ENCODE measurements at regions not wholly inside any gene's neighbourhood (a gene's known extent, or its start where the extent isn't known, plus 50 kb on each side); places are given as distances from the start of the nearest gene placed in this dataset.

DNA sequence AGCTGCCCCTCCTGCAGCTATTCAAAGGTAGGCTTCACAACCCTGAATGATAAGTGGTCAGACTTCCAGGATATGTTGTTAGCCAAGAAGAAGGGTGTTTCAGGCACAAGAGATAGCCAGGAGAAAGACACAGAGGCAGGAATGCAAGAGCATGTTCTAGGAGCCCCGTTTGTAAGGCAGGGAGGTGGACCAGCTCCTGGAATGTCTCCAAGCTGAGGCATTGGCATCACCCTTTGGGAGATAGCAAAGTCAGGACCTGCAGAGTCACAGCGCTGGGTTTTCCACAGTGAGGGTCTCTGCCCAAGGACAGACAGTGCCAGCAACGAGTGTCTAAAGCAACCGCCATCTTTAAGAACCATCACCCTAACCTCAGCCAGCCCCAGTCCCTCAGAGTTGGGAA lies 484.5 kb upstream of the ZMIZ1 start:
- Mint-ChIP-seq H3K4me1 (ENCODE audit: low read depth) (peaks cover 6% of the 10 kb centered on the region), H3K9me3 (peaks cover 0 to under 1% of the 10 kb centered on the region in 2 donors), H3K27me3 (ENCODE audit: low read depth) (no peaks in the 10 kb centered on the region)

GRCh38 chr10:78584681-78585080 lies 484.1 kb upstream of the ZMIZ1 start:
- DNase-seq (no peak), ATAC-seq (replicated peaks in 1 of 2) (no peak)
- no peaks in the 10 kb centered on the region for H3K27me3 Mint-ChIP-seq (ENCODE audit: low read depth)
- H3K36me3 Mint-ChIP-seq (ENCODE audit: insufficient read depth in 2 of 2): no peaks in the 10 kb centered on the region
- H3K9me3 Mint-ChIP-seq: no peaks in the 10 kb centered on the region
- H3K27ac Mint-ChIP-seq: no peak overlapping the region
- H3K4me3 Mint-ChIP-seq: no peak overlapping the region
- peaks cover 2% of the 10 kb centered on the region for H3K4me1 Mint-ChIP-seq (ENCODE audit: low read depth)

More for the DNA sequence above, 484.5 kb upstream of the ZMIZ1 start:
- Mint-ChIP-seq H3K36me3 (ENCODE audit: insufficient read depth in 2 of 2) (no peaks in the 10 kb centered on the region), H3K27ac (no peak overlapping the region), H3K4me3 (no peak overlapping the region)
- ATAC-seq (replicated peaks in 1 of 2) (no peak), DNase-seq (no peak)

DNA sequence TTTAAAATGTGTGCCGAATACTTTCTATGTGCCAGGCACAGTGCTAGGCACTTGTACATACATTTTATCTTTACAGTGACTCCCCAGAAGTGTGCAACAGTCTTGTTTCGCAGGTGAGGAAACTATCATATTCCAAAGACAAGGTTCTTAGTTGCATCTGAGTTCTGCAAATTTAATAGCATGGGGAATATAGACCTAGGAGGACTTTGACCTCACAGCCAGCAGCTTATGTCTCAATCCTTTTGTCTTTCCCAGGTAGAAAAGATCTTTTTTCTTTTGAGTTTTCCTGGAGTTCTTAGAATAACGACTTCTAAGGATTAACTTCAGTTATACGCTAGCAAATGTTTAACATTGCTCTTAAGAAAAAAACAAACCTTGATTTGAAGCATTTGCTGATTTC lies 482.8 kb upstream of the ZMIZ1 start:
- H3K4me1 Mint-ChIP-seq (ENCODE audit: low read depth): no peaks in the 10 kb centered on the region
- DNase-seq (no peak), ATAC-seq (replicated peaks in 1 of 2) (no peak)
- no peak overlapping the region for H3K4me3 Mint-ChIP-seq
- no peaks in the 10 kb centered on the region for H3K9me3 Mint-ChIP-seq
- H3K27me3 Mint-ChIP-seq (ENCODE audit: low read depth): no peaks in the 10 kb centered on the region
- no peaks in the 10 kb centered on the region for H3K36me3 Mint-ChIP-seq (ENCODE audit: insufficient read depth in 2 of 2)
- no peak overlapping the region for H3K27ac Mint-ChIP-seq

GRCh38 chr10:78588194-78588811 lies 480.5 kb upstream of the ZMIZ1 start:
- no peak overlapping the region for H3K27ac Mint-ChIP-seq
- H3K4me3 Mint-ChIP-seq: no peak overlapping the region
- no peaks in the 10 kb centered on the region for H3K9me3 Mint-ChIP-seq
- ATAC-seq (replicated peaks in 1 of 2) (no peak), DNase-seq (no peak)
- H3K27me3 Mint-ChIP-seq (ENCODE audit: low read depth): no peaks in the 10 kb centered on the region
- H3K4me1 Mint-ChIP-seq (ENCODE audit: low read depth): no peaks in the 10 kb centered on the region
- no peaks in the 10 kb centered on the region for H3K36me3 Mint-ChIP-seq (ENCODE audit: insufficient read depth in 2 of 2)

GRCh38 chr10:78589687-78590086 lies 479.1 kb upstream of the ZMIZ1 start:
- DNase-seq (no peak), ATAC-seq (replicated peaks in 1 of 2) (no peak)
- Mint-ChIP-seq H3K27ac (no peak overlapping the region), H3K27me3 (ENCODE audit: low read depth) (no peaks in the 10 kb centered on the region), H3K4me3 (no peak overlapping the region), H3K9me3 (no peaks in the 10 kb centered on the region), H3K4me1 (ENCODE audit: low read depth) (no peaks in the 10 kb centered on the region), H3K36me3 (ENCODE audit: insufficient read depth in 2 of 2) (no peaks in the 10 kb centered on the region)

DNA sequence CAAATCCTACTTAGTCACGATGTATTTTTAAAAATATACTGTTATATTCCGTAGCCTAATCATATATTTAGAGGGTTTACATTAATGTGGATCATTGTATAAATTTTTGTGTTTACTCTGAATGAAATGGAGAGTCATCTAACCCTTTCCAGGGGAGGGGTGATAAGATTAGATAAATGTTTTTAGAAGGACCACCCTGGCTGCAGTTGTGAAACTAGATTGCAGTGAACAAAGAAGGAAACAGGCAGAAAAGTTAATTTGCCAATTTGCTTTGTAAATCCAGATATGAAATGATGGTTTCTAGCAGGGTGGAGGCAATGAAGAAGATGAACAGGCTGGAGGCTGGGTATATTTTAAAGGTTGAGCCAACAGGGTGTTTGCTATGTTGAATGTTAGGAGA lies 477.7 kb upstream of the ZMIZ1 start:
- Mint-ChIP-seq H3K36me3 (ENCODE audit: insufficient read depth in 2 of 2) (no peaks in the 10 kb centered on the region), H3K27ac (no peak overlapping the region), H3K27me3 (ENCODE audit: low read depth) (no peaks in the 10 kb centered on the region), H3K9me3 (no peaks in the 10 kb centered on the region), H3K4me1 (ENCODE audit: low read depth) (no peaks in the 10 kb centered on the region), H3K4me3 (no peak overlapping the region)
- DNase-seq (no peak), ATAC-seq (replicated peaks in 1 of 2) (no peak)

- DNase-seq (no peak), ATAC-seq (replicated peaks in 1 of 2) (no peak)
- Mint-ChIP-seq H3K4me1 (ENCODE audit: low read depth) (no peaks in the 10 kb centered on the region), H3K4me3 (no peak overlapping the region), H3K27ac (no peak overlapping the region), H3K27me3 (ENCODE audit: low read depth) (no peaks in the 10 kb centered on the region), H3K36me3 (ENCODE audit: insufficient read depth in 2 of 2) (no peaks in the 10 kb centered on the region), H3K9me3 (no peaks in the 10 kb centered on the region)
Measured at GRCh38 chr10:78594559-78595268, 474.1 kb upstream of the ZMIZ1 start.

GRCh38 chr10:78595269-78595619 lies 473.5 kb upstream of the ZMIZ1 start:
- H3K36me3 Mint-ChIP-seq (ENCODE audit: insufficient read depth in 2 of 2): no peaks in the 10 kb centered on the region
- DNase-seq (no peak), ATAC-seq (replicated peaks in 1 of 2) (no peak)
- no peaks in the 10 kb centered on the region for H3K9me3 Mint-ChIP-seq
- H3K27ac Mint-ChIP-seq: no peak overlapping the region
- no peaks in the 10 kb centered on the region for H3K4me1 Mint-ChIP-seq (ENCODE audit: low read depth)
- no peak overlapping the region for H3K4me3 Mint-ChIP-seq
- no peaks in the 10 kb centered on the region for H3K27me3 Mint-ChIP-seq (ENCODE audit: low read depth)

GRCh38 chr10:78596556-78596955 lies 472.2 kb upstream of the ZMIZ1 start:
- no peaks in the 10 kb centered on the region for H3K36me3 Mint-ChIP-seq (ENCODE audit: insufficient read depth in 2 of 2)
- no peak overlapping the region for H3K4me3 Mint-ChIP-seq
- DNase-seq (no peak), ATAC-seq (replicated peaks in 1 of 2) (no peak)
- no peaks in the 10 kb centered on the region for H3K9me3 Mint-ChIP-seq
- H3K27ac Mint-ChIP-seq: no peak overlapping the region
- H3K27me3 Mint-ChIP-seq (ENCODE audit: low read depth): no peaks in the 10 kb centered on the region
- H3K4me1 Mint-ChIP-seq (ENCODE audit: low read depth): no peaks in the 10 kb centered on the region

DNA sequence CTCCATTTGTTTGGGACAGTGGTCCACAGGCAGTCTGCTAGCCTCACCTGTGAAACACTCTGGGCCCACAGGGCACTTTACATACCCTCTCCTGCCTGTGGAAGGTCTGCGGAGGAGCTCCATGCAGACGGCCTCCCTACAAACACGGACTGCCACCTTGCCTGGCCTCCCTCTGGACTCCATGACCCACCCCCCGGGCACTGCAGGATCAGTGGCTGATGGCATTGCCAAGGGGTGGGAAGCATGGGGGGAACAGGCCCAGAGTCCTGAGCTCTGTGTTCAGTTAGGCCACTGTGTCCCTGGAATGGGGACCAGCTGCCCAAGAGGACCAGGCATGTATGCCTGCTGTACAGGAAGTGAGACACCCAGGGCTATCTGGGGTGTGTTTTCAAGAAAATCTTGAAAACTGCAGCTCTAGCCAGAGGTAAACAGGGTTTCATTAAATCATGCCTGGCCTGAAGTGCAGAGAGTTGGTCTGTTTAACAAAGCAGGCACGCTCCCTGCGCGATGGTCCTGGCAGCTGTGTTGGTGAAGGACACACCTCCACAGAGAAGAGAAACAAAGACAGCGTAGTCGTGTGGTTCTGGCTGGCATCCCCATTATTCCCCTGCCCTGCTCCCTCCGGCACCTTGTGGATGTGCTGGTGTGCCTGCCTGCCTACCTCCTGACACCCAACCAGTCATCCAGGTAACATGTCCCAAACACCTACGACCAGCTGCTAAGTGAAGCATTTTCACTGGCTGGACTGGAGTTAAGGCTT lies 470.8 kb upstream of the ZMIZ1 start:
- Mint-ChIP-seq H3K4me3 (no peak overlapping the region), H3K27me3 (ENCODE audit: low read depth) (no peaks in the 10 kb centered on the region), H3K9me3 (no peaks in the 10 kb centered on the region), H3K4me1 (ENCODE audit: low read depth) (peaks cover 6% of the 10 kb centered on the region), H3K36me3 (ENCODE audit: insufficient read depth in 2 of 2) (no peaks in the 10 kb centered on the region), H3K27ac (no peak overlapping the region)
- DNase-seq: no peak
- ATAC-seq (replicated peaks in 1 of 2): no peak

- ATAC-seq (replicated peaks in 1 of 2) (no peak), DNase-seq (no peak)
- Mint-ChIP-seq H3K27ac (no peak overlapping the region), H3K27me3 (ENCODE audit: low read depth) (no peaks in the 10 kb centered on the region), H3K9me3 (no peaks in the 10 kb centered on the region), H3K36me3 (ENCODE audit: insufficient read depth in 2 of 2) (no peaks in the 10 kb centered on the region), H3K4me3 (no peak overlapping the region), H3K4me1 (ENCODE audit: low read depth) (peaks cover 6% of the 10 kb centered on the region)
Measured at GRCh38 chr10:78599122-78599853, 469.5 kb upstream of the ZMIZ1 start.

GRCh38 chr10:78600121-78600665 lies 468.6 kb upstream of the ZMIZ1 start:
- Mint-ChIP-seq H3K4me3 (no peak overlapping the region), H3K27ac (no peak overlapping the region), H3K36me3 (ENCODE audit: insufficient read depth in 2 of 2) (no peaks in the 10 kb centered on the region), H3K9me3 (no peaks in the 10 kb centered on the region), H3K27me3 (ENCODE audit: low read depth) (no peaks in the 10 kb centered on the region), H3K4me1 (ENCODE audit: low read depth) (peaks cover 6% of the 10 kb centered on the region)
- ATAC-seq (replicated peaks in 1 of 2): no peak
- no peak for DNase-seq

GRCh38 chr10:78600740-78601139 lies 468.0 kb upstream of the ZMIZ1 start:
- H3K27me3 Mint-ChIP-seq (ENCODE audit: low read depth): no peaks in the 10 kb centered on the region
- no peak overlapping the region for H3K4me3 Mint-ChIP-seq
- H3K27ac Mint-ChIP-seq: no peak overlapping the region
- H3K9me3 Mint-ChIP-seq: no peaks in the 10 kb centered on the region
- H3K36me3 Mint-ChIP-seq (ENCODE audit: insufficient read depth in 2 of 2): no peaks in the 10 kb centered on the region
- DNase-seq: no peak
- ATAC-seq (replicated peaks in 1 of 2): no peak
- H3K4me1 Mint-ChIP-seq (ENCODE audit: low read depth): peaks cover 6% of the 10 kb centered on the region

Measured in activated T-cell treated with anti-CD3 and anti-CD28 coated beads, Interleukin-2, amount 50 U/mL, for 72 hours (primary cell).